ENCODE measurements at regions not wholly inside any gene's neighbourhood (a gene's known extent, or its start where the extent isn't known, plus 50 kb on each side); places are given as distances from the start of the nearest gene placed in this dataset.

- TF ChIP-seq CTCF (IDR thresholded peaks at IDR 0.05) (no peak), POLR2A (IDR thresholded peaks at IDR 0.05) (no peak)
Observed at GRCh38 chr9:106060885-106061284, 366.5 kb downstream of the TMEM38B start.

All from Peyer's patch (tissue), 4 donors.